AG08395 (cell line): ENCODE measurements at regions not wholly inside any gene's neighbourhood (a gene's known extent, or its start where the extent isn't known, plus 50 kb on each side); places are given as distances from the start of the nearest gene placed in this dataset.

Source experiments
- DNase-seq: peaks from one replicate; pipeline ENCODE4 v3.0.0; 2012; ENCODE audit warnings: mixed read lengths, low spot score

DNA sequence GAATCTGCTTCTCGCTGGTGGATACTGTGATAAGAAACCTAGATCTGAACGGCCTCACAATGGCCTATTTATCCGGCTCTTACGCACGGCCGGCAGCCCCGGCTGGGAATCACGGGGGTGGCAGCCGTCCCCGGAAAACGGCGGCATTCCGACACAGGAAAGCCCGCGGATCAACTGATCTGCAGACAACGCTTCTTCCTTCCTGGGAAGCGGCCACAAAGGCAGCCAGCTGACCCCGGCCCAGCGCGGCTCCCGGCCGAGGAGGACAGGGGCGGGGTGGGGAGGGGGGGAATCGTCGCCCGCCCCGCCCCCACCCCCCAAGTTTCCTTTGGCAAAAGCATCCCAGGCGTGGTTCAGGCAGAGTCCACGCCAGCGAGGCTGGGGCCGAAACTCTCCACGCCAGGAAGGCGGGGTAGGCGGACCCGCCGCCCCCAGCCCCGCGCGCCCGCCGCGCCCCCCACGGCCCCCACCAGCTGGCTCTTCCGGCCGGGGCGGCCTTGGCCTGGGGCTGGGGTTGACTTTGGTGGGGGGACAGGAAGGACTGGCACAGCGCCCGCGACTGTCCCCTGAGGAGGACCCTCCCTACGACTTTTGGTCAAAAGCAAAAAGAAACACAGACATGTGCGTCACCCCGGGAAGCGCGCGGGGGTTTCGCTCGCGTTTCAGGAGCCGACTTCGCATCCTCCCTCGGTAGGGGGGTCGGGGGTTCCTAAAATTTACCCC lies 247.7 kb upstream of the ANKRD55 start:
- DNase-seq: peak; percentile 56

GRCh38 chr5:56480078-56480704 lies 247.1 kb upstream of the ANKRD55 start:
- no peak for DNase-seq

GRCh38 chr5:56479696-56480077 lies 246.6 kb upstream of the ANKRD55 start:
- no peak for DNase-seq

DNA sequence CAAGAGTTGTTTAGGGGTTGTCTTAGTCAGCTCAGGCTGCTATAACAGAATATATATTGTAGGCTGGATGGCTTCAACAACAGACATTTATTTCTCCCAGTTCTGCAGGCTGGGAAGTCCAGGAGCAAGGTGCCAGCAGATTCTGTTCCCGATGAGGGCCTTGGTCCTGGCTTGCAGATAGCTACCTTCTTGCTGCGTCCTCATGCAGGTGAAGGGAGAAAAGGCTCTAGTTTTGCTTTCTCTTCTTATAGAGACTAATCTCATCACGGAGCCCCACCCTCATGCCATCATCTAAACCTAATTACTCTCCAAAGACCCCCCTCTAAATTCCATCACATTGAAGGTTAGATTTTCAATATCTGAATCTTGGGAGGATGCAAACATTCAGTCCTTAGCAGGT lies 246.0 kb upstream of the ANKRD55 start:
- DNase-seq: no peak

GRCh38 chr5:56478062-56478461 lies 244.9 kb upstream of the ANKRD55 start:
- DNase-seq: no peak

DNA sequence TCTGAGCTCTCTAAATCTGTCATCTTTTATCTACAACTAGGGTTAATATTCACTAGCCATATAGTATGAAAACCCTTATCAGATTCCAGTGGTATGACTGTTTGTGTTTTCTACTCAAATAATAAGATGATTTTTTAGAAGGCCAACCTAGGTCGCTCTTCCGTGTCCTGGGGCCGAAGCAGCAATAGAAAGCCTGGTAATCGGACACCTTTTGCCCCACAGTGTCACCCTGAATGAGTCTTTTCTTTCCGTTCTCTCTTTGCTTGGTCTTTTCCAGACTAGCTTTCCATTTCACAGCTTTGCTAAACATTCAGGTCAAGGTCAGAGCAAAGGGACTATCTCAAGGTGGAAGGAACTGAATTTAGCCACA lies 243.3 kb upstream of the ANKRD55 start:
- no peak for DNase-seq

DNA sequence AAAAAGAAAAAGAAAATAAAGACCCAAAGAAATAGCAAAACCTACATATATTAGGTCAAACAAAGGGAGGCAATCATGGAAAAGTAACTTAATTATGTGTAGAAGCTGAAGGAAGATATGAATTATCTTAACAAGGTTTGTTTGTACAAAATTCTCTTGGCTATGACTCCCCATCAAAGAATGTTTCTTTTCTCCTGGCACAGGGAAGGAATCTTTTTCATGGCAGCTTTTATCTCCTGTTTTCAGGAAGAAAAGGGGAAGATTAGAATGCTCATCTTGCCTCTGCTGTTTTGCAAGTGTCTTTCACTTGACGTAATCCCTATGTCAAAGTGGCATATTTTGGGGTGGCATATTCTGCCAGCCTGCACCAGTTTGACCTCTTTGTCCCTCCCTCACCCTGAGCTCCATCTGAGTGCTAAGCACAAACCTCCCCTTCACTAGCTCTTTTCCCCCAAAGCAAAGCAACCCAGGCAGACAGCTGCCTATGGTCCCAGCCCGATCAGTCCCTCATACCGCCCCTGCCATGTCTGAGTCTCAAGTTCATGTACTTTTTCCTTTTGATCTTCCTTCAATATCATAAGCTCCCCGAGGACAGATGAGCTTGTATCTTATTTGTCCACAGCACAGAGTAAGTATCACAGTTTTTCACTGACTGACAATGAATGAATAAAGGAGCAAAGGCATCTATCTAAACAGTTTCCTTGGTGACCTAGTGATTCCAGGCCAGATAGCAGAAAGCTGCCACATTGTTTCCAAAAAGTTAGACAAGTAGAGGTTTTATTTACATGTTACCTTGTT lies 242.8 kb upstream of the ANKRD55 start:
- DNase-seq: no peak

DNA sequence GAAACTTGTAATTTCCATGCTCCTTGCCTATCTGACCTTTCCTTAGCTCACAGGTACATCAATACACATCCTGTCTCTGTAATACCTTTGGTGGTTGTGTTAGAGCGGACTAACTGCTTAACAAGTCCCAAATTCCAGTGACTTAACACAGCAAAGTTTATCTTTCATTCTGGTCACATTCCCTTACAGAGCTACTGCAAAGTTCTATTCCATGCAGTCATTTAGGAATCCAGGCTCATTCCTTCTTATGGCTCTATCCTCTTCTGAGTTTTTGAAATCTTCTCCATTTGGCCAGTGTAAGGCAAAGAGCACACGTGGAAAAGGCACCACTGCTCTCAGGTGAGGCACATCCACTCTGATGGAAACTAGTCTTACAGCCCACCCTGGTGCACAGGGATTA lies 238.6 kb upstream of the ANKRD55 start:
- DNase-seq: no peak

DNA sequence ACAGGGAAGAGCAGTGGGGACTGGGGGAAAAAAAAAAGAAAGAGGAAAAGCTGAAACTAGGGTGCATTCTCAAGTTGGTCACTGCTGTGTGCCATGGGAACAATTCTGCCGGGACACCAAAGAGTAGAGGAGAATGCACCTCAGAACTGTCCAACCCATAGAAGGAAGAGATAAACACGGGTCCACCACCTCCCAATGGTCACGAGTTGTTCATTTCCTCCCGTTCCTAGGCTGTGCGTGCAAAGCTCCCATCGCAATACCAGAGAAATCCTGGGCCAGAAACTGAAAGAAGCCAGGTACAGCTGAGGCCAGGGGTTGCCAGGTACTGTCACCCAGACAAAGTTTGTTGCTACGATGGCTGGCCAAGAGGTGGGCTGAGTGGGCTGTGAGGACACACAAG lies 236.9 kb upstream of the ANKRD55 start:
- no peak for DNase-seq

GRCh38 chr5:56468277-56468676 lies 235.1 kb upstream of the ANKRD55 start:
- DNase-seq: no peak

DNA sequence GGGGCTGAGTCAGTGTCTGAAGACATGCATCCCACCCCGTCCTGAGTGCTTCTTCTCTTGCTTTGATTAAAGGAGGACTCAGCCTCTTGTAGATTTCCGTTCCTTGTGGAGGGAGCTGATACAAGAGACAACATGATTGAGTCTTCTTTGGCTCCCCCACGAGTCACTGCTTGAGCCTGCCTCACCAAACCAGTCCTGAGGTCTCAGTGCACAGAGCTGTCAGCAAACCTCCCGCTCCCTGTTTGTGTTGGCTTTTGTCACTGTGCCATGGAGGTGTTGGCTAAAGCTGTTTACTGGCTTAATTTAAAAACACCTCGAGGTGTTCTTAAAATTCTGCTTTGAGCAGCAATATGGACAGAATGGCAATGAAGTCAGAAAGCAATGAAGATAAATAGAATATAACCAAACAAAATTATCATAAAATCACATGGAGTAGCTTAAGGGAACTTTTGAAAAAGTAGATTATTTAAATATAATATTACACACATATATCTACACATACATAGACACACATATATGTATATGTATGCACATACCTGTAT lies 234.1 kb upstream of the ANKRD55 start:
- DNase-seq: no peak

- no peak for DNase-seq
These were observed 233.1 kb upstream of the ANKRD55 start for GRCh38 chr5:56466136-56466816.

- DNase-seq: no peak
These were observed 232.6 kb upstream of the ANKRD55 start for GRCh38 chr5:56465769-56466135.

DNA sequence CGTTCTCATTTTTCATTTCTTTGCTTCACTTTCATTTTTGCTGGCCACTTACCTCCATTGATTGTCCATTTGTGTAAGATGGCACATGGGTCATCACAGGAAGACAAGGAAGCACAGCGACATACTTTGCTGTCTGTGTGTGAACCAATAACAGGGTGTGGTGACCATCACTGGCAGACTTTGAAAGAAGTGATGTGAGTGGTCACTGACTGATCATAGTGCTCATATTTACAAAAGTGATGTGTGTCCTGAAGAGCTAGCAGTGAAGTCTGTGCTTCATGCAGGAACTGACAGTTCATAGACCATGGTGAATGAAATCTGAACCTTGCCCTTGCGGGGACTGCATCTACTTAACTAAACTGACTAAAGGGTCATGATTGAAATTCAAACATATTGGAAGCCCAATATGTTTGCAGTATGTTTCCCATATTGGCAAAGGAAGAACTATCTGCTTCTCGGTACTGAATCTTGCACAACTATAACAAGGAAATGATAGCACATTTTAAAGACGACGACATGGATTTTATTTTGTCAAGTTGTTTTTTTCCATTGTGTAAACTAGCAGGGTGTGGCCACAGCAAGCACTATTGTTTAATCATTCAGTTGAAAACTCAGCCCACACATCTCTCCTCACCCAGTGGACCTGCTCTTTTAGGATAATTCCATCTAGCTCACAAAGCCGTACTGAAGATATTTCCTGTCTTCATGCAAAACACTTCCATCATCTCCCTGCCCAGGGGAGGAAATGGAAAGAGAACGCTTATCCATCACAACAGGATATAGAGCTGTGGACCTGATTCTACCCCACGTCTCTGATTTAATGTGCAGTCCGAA lies 232.0 kb upstream of the ANKRD55 start:
- no peak for DNase-seq

DNA sequence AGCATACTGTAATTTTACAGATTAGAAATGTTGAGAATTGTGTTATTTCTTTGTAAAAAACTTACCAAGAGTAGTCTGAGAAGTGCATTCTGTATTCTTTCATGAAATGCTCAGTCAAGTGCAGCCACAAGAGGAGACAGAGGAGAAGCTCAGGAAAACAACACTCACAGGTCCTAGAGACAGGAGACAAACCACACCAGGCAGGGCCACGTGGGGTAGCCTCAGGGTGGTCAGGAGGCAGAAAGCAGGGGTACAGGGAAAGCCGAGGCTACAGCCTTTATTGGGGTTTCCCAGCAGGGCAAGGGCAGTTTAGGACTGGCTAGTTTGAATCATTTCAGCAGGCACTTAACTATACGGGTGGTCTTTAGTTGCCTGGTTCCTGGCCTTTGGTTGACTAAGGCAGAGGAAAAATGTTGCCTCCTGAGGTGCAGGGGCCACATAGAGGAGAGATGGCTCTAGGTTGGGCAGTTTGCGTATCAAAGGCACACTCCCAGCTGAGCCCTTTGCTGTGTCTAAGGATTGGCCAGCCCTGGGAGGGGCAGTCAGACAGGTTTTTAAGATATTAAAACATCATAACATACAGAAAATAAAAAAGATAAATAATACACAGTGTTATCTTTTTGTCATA lies 230.9 kb upstream of the ANKRD55 start:
- DNase-seq: no peak

DNA sequence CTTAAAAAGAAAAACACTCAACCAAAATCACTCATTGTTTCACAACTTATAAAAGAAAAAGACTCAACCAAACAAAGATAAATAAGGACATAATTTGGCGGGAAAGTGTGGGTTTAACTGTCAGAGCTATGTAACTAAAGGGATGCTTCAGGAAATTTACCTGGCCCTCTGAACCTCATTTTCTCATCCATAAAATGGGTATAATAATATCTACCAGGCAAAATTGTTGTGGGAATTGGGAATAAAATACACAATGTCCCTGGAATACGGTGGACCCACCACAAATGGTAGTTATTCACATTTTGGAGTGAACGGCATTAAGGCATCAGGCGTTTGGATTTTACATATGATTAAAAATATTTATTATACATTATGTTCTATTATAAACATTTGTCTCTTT lies 228.5 kb upstream of the ANKRD55 start:
- DNase-seq: no peak

DNA sequence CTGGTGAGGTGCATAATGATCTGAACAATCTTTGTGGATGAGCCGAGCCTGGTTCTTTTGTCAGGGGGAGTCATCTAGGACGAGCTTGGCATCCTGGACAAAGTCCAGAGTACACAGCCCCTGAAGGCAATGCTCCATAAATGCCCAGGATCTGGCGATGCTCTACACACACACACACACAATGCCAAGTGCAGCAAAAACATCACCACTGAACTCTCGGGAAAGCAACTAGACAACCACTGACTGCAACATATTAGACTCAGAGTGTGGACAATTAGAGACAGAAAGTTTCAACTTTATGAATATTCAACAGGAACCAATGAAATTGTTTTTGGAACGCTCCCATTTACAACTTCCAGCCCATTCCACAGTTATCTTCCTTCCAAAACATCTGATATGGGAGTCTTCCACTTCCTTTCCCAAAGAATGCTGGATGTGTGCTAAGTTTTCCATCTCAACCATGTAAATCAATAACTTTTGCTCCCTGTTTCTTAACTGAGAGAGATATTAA lies 227.6 kb upstream of the ANKRD55 start:
- DNase-seq: no peak

GRCh38 chr5:56460195-56460546 lies 227.0 kb upstream of the ANKRD55 start:
- no peak for DNase-seq

- DNase-seq: no peak
These were observed 226.5 kb upstream of the ANKRD55 start for GRCh38 chr5:56459394-56460194.
